ENCODE measurements at regions not wholly inside any gene's neighbourhood (a gene's known extent, or its start where the extent isn't known, plus 50 kb on each side); places are given as distances from the start of the nearest gene placed in this dataset.

DNA sequence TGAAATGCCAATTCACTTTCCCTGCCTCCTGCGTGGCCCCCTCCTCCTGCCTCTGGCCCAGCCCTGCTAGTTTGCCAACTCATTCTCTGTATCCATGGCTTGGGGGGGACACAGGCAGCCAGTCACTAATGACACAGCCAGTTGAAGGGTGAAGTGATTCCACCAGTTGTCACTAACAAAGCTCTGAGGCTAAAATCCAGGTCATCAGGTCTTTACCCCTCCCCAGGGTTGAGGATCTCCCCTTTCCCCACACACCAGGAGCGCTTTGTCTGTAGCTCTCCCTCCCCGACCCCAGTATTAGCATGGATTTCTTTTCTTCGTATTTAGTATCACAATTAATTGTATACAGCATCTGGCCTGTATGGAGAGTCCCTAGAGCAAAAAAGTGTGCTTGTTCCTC lies 394.1 kb downstream of the RRAGC start:
- Histone ChIP-seq H3K9ac (ENCODE audit: insufficient read depth, low read length) (no peak overlapping the region), H3K9me3 (ENCODE audit: control insufficient read depth, insufficient read depth, low read depth, low read length) (no peaks in the 10 kb centered on the region), H2AFZ (ENCODE audit: low read length) (no peak overlapping the region), H3K36me3 (ENCODE audit: control insufficient read depth, insufficient read depth, low read length) (no peaks in the 10 kb centered on the region), H3K79me2 (ENCODE audit: control insufficient read depth, insufficient read depth, low read length) (no peaks in the 10 kb centered on the region), H3K27ac (ENCODE audit: insufficient read depth, low read length) (no peak overlapping the region), H3K4me2 (ENCODE audit: extremely low read depth, insufficient read depth, low read length) (no peak overlapping the region), H3K27me3 (ENCODE audit: control insufficient read depth, insufficient read depth, low read length) (no peaks in the 10 kb centered on the region), H3K4me1 (ENCODE audit: control insufficient read depth, extremely low read depth, insufficient read depth, low read length) (no peaks in the 10 kb centered on the region), H4K20me1 (ENCODE audit: control insufficient read depth, extremely low read depth, insufficient read depth, low read length) (no peaks in the 10 kb centered on the region), H3K4me3 (replicated peaks in 1 of 4; ENCODE audit: control extremely low read depth in 1 of 4, insufficient read depth in 1 of 4, low read depth in 3 of 4, low read length in 4 of 4) (no peak overlapping the region)
- TF ChIP-seq EZH2 (IDR thresholded peaks at IDR 0.05; ENCODE audit: low read length, missing control alignments) (no peak), CTCF (conservative IDR thresholded peaks at IDR 0.05 in 1 of 2, IDR thresholded peaks at IDR 0.05 in 1 of 2; ENCODE audit: low read depth in 1 of 2, low read length in 2 of 2) (no peak)
- no peak for DNase-seq (ENCODE audit: low read depth in 2 of 2)

GRCh38 chr1:38464071-38464661 lies 395.4 kb downstream of the RRAGC start:
- Histone ChIP-seq H3K27ac (ENCODE audit: insufficient read depth, low read length) (no peak overlapping the region), H3K4me1 (ENCODE audit: control insufficient read depth, extremely low read depth, insufficient read depth, low read length) (no peaks in the 10 kb centered on the region), H3K9me3 (ENCODE audit: control insufficient read depth, insufficient read depth, low read depth, low read length) (no peaks in the 10 kb centered on the region), H3K4me3 (replicated peaks in 1 of 4; ENCODE audit: control extremely low read depth in 1 of 4, insufficient read depth in 1 of 4, low read depth in 3 of 4, low read length in 4 of 4) (no peak overlapping the region), H3K27me3 (ENCODE audit: control insufficient read depth, insufficient read depth, low read length) (no peaks in the 10 kb centered on the region), H3K79me2 (ENCODE audit: control insufficient read depth, insufficient read depth, low read length) (no peaks in the 10 kb centered on the region), H3K36me3 (ENCODE audit: control insufficient read depth, insufficient read depth, low read length) (no peaks in the 10 kb centered on the region), H4K20me1 (ENCODE audit: control insufficient read depth, extremely low read depth, insufficient read depth, low read length) (no peaks in the 10 kb centered on the region), H2AFZ (ENCODE audit: low read length) (no peak overlapping the region), H3K4me2 (ENCODE audit: extremely low read depth, insufficient read depth, low read length) (no peak overlapping the region), H3K9ac (ENCODE audit: insufficient read depth, low read length) (no peak overlapping the region)
- TF ChIP-seq EZH2 (IDR thresholded peaks at IDR 0.05; ENCODE audit: low read length, missing control alignments), result no peak
- no peak for TF ChIP-seq CTCF (conservative IDR thresholded peaks at IDR 0.05 in 1 of 2, IDR thresholded peaks at IDR 0.05 in 1 of 2; ENCODE audit: low read depth in 1 of 2, low read length in 2 of 2)
- DNase-seq (ENCODE audit: low read depth in 2 of 2), result no peak

DNA sequence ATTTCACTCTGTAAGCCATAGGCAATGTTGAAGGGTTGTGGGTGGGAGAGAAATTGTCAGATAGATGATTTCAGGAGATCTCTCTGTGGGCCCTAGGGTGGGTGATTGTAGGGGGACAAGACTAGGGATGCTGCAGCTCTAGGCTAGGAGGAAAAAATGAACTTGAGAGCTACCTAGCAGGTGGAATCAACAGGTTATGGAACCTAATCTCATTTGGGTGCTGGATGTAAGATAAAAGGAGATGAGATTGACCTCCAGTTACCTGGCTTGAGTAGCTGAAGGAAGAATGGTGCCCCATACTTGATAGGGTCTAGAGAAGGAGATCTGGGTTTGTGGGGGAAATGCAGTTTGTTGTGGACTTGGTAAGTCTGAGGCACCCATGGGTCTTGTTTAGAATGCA lies 396.5 kb downstream of the RRAGC start:
- no peak for DNase-seq (ENCODE audit: low read depth in 2 of 2)
- Histone ChIP-seq H3K4me3 (replicated peaks in 1 of 4; ENCODE audit: control extremely low read depth in 1 of 4, insufficient read depth in 1 of 4, low read depth in 3 of 4, low read length in 4 of 4) (no peak overlapping the region), H3K9me3 (ENCODE audit: control insufficient read depth, insufficient read depth, low read depth, low read length) (no peaks in the 10 kb centered on the region), H4K20me1 (ENCODE audit: control insufficient read depth, extremely low read depth, insufficient read depth, low read length) (no peaks in the 10 kb centered on the region), H3K36me3 (ENCODE audit: control insufficient read depth, insufficient read depth, low read length) (no peaks in the 10 kb centered on the region), H3K27ac (ENCODE audit: insufficient read depth, low read length) (no peak overlapping the region), H2AFZ (ENCODE audit: low read length) (no peak overlapping the region), H3K9ac (ENCODE audit: insufficient read depth, low read length) (no peak overlapping the region), H3K4me2 (ENCODE audit: extremely low read depth, insufficient read depth, low read length) (no peak overlapping the region), H3K4me1 (ENCODE audit: control insufficient read depth, extremely low read depth, insufficient read depth, low read length) (no peaks in the 10 kb centered on the region), H3K27me3 (ENCODE audit: control insufficient read depth, insufficient read depth, low read length) (no peaks in the 10 kb centered on the region), H3K79me2 (ENCODE audit: control insufficient read depth, insufficient read depth, low read length) (no peaks in the 10 kb centered on the region)
- TF ChIP-seq EZH2 (IDR thresholded peaks at IDR 0.05; ENCODE audit: low read length, missing control alignments), result no peak
- TF ChIP-seq CTCF (conservative IDR thresholded peaks at IDR 0.05 in 1 of 2, IDR thresholded peaks at IDR 0.05 in 1 of 2; ENCODE audit: low read depth in 1 of 2, low read length in 2 of 2), result no peak

Measured in fibroblast of lung (primary cell).